Vagina (tissue), 2 donors: ENCODE measurements at regions not wholly inside any gene's neighbourhood (a gene's known extent, or its start where the extent isn't known, plus 50 kb on each side); places are given as distances from the start of the nearest gene placed in this dataset.

ENCODE experiments used
- POLR2AphosphoS5 ChIP-seq, 2 donors: sonication (generic); formaldehyde crosslinking; IDR thresholded peaks; one replicate each; pipeline ENCODE4 v1.9.0; 2017; ENCODE audit warnings: antibody characterized with exemption in 2 of 2, mild to moderate bottlenecking in 2 of 2, low read depth in 1 of 2; ENCODE audit not compliant: insufficient read depth in 1 of 2
- TF ChIP-seq, protein P1 (sequence below), 3 experiments: fragments of 450-650 bp in 2 of 3; fragments of 200-600 bp in 1 of 3; sonication (generic) in 1 of 3; IDR thresholded peaks; one replicate each; pipeline ENCODE4 v1.5.1; 2017 to 2019; ENCODE audit warnings: antibody characterized with exemption in 3 of 3, mild to moderate bottlenecking in 2 of 3, moderate library complexity in 2 of 3

DNA sequence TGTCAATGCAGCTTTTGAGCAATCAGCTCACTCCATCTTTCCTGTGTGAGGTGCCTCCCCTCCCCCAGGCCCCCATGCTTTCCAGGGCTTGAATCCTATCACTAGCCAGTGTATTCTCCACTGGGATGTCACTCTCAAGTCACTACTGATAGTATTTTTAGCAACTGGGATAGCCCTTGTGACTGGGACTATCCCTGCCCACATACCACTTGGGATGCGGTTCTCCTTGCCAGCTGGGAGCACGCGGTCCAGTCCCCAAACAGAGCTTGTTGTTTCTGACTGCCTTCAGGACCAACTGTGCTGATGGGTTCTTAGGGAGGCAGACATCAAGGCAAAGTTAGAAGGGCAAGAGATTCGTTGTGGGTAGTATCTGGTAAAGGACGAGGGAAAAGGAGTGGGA is 134.9 kb downstream of the FAM161A start:
- no peak for TF ChIP-seq POLR2AphosphoS5 (IDR thresholded peaks at IDR 0.05; ENCODE audit: insufficient read depth in 1 of 2, low read depth in 1 of 2)
- TF ChIP-seq, protein P1, sequence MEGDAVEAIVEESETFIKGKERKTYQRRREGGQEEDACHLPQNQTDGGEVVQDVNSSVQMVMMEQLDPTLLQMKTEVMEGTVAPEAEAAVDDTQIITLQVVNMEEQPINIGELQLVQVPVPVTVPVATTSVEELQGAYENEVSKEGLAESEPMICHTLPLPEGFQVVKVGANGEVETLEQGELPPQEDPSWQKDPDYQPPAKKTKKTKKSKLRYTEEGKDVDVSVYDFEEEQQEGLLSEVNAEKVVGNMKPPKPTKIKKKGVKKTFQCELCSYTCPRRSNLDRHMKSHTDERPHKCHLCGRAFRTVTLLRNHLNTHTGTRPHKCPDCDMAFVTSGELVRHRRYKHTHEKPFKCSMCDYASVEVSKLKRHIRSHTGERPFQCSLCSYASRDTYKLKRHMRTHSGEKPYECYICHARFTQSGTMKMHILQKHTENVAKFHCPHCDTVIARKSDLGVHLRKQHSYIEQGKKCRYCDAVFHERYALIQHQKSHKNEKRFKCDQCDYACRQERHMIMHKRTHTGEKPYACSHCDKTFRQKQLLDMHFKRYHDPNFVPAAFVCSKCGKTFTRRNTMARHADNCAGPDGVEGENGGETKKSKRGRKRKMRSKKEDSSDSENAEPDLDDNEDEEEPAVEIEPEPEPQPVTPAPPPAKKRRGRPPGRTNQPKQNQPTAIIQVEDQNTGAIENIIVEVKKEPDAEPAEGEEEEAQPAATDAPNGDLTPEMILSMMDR (IDR thresholded peaks at IDR 0.05) = no peak
